GM21786 (cell line): ENCODE measurements at regions not wholly inside any gene's neighbourhood (a gene's known extent, or its start where the extent isn't known, plus 50 kb on each side); places are given as distances from the start of the nearest gene placed in this dataset.

Source experiments
- ATAC-seq: cut with Tn5 transposase; IDR thresholded peaks from one replicate; pipeline ENCODE4 v1.9.1; 2021; ENCODE audit not compliant: unreplicated experiment

DNA sequence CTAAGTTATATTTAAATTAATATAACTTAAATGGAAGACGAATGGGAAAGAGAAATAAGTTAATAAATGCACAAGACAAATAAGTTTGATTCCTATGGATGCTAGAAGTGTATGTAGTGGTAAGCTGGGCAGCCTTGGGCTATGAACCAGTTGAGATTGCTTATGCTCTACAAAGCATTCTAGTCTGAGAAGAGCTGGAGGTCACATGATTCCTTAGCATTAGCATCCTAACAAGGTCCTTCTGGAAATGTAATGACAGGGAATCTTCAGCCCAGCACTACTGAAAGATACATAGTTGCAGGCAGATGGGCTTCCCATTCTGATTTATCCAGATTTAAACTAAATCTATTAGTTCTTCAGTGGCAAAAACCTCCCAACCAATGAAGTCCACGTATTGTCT is 102.3 kb upstream of the ESRRG start:
- no peak for ATAC-seq

DNA sequence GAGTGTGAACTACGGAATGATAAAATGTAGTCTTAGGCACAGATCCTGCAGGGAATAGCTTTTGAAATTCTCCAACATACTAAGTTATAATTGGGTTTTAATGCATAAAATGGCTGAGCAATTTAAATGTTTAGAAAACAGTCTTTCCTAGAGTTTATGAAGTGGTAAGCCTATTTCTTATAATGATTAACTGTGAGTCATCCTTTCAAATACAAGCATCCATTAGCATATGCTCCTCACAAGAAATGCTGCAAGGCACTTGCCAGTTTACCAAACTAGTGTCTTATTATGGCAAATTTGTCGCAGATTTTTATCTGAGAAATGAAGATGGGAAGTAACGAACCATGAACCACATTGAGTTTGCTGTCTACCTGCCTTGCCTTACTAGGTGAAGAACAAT is 101.3 kb upstream of the ESRRG start:
- ATAC-seq, result no peak

DNA sequence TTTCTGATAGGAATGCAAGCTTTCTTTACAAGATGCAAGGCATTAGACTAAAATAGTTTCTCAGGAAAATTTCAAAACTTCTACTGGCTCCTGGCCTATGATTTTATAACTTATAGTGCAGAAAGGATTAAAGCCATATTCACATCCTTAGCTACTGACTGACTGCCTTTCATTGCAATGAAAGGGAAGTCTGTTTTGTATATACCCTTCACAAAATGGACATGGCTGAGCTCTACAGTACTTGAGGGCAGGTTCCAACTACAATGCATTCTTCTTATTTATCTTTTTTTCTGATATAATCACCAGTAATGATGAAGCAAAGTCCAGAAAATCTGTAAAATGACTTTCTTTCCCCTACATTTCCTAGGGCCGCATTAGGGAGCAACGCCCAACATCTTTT is 100.5 kb upstream of the ESRRG start:
- no peak for ATAC-seq

DNA sequence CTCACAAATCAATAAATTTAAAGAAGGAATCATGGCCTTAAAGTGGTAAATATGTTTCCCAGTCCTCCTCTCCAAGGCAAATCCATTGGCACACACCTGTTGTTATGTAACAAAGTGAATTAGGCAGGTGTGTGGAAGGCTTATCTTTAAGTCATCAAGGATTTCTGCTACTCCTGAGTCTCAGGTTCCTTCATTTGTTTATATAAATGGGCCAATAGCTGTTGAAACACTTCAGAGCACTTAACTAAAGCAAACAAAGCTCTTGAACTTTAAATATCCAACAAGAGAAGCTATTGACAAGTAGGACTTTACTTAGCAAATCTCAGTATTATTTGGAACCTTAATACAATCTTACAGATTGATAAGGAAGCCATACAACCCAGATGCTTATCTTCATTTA is 99.3 kb upstream of the ESRRG start:
- no peak for ATAC-seq

DNA sequence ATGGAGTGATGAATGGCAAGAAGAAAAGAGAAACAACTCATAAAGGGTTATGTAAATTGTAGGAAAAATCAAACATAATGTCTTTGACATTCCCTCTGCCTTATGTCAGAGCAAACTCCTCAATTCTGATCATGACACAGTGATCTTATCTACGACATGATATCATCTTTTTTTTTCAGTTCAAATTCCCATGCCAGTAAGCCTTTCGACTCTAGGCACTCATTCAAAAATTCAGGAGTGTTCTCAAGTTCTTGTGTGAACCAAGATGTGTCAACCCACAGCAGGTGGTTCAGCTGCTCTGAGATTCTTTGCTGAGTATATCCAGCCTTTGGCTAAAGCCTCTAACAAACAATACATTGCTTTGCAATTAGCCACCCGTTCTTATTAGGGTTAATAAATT is 97.1 kb upstream of the ESRRG start:
- ATAC-seq, result no peak

DNA sequence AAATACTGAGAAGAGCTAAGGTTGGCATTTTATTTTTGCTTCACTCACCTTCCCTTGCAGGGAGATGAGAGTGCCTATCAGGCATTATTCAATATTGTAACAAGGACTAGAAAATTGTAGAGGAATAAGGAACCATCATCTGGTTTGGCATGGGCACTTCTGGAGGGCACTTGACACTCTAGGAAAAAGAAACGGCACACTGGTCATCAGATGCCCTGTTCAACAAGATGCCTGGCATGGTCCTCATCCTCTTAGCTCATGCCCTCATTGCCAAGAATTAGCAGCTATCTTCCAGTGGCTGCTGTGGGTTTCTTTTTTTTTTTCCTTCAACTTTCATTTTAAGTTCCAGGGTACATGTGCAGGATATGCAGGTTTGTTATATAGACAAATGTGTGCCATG is 95.1 kb upstream of the ESRRG start:
- ATAC-seq, result no peak

DNA sequence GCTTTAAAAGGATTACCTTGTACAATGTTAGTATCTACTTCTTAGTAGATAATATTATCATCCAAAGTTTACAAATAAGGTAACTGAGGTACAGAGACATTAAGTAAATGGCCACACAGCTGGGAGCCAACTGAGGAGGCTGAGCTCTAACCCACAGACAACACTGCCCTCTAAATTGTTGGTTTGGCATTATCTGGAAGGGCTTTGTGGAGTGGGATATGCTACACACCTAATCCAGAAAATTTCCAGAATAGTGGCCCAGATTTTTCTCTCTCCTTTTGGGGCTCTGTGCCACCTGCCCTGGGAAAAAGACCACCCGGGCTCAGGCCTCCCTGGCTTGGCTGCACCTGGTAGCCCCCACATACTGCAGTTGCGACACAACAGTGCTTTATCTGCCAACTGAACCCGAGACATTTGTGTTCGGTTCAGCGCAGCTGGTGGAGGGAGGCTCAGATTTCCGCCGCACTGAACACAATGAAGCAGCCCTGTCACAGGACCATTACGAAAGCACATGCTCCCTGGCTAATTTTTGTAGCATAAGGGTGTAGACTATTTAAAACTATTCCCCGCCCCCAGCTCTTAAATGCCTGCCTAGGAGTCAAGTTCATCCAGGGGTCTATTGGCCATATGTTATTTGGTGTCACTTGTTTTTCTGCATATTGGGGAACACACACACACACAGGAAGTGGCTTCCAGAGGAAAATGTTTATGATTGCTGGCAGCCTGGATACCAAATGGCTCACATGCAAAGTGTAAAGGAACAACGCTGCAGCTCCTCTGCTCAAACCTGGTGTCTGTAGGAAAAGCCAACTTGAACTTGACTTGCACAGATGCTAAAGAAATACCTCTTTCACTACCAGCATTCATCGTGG is 92.3 kb upstream of the ESRRG start:
- no peak for ATAC-seq

DNA sequence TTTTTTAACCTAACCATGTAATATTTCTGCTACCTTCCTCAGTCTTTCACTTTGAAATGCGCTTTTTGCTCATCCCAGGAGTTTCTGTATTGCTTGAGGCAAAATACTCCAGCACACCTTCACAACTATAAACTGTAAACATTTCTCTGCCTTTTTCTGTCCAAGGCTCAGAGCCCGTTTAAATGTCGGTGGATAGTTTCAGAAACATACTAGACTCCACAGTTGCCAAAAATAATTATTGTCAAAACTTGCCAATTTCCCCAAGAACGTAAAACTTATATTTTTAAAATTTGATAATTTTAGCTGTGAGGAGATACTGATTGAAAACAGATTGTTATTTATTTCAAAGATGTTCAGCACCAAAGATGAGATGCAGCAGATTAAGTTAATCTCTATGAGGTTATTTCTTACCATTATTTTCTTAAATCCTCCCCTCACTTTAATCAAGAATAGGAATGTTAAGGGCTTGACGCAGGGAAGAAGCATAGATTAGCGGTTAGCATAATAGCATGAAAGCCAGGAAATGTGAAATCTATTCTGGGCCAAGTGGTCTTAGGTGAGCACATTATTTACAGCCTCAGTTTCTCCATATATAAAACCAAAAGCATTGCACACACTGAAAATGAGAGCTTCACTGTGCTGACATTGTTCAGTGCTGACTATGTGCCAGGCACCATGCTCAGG is 91.5 kb upstream of the ESRRG start:
- no peak for ATAC-seq

DNA sequence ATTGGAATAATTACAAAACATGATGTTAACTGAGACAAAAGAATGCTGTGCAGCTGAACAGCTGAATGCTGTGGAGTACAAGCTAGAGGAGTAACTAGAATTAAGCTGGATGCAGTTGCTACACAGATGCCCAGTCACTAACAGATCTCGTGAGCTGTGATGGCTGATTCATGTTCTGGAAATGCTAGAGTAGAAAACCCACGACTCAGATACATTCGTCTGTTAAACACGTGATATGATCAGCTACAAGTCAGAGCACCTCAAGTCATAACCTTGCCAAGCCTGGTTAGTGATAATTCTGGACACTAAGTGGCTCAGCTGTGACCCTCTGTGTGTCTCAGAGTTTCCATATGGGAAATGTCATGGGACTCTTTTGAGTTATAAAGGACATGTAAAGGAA is 89.7 kb upstream of the ESRRG start:
- ATAC-seq, result no peak

DNA sequence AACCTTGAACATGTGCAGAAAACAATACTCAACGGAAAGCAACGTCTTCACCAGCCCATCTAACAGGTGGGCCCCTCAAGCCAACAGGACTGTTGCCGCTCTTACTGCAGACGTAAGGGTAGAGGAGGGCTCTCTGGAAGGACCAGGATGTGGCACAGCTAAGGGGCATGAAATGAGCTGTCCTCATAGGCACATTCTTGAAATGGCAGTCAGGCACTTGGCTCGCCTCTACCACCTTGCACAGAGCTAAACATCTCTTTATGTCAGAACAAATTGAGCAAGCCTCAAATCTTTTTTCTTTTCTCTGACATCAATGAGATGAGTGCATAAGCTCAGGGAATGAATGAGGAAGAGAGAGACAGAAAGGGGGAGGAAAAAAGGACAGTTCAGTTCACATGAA is 86.4 kb upstream of the ESRRG start:
- ATAC-seq, result no peak

DNA sequence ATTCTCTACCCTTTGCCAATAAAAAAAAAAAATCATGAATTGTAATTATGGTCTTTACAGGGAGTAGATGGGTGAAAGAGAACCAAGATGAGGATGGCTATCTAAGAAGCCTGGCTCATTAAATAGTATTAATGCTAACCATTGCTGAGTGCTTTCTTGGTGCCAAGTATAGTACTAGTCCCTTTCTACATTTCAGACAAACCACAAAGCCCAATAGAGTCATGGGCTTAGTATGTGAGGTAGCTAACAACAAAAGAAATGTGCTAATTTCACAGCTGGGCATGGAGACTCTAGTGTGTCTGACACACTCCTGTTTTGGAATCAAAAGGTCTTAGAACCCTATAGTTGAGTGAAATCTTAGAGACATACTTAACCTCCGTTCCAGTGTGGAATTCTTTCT is 84.5 kb upstream of the ESRRG start:
- ATAC-seq, result no peak

DNA sequence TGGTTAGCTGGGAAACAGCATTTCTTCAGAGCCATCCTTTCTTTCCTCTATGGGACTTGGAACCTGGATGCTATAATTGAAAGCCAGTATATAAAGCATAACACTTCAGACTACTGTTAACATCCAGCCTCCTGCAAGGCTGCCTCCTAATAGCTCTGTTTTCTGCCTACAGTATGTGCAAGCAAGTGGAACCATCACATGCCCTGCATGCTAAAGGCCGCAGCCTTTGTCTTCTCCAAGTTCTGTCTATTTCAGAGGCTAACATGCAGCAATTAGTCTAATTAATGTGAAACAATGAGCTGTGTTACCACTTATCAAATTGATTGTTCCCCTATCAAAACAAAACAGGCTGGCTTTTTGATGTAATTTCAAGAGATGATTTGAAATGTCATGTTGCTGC is 82.7 kb upstream of the ESRRG start:
- no peak for ATAC-seq

DNA sequence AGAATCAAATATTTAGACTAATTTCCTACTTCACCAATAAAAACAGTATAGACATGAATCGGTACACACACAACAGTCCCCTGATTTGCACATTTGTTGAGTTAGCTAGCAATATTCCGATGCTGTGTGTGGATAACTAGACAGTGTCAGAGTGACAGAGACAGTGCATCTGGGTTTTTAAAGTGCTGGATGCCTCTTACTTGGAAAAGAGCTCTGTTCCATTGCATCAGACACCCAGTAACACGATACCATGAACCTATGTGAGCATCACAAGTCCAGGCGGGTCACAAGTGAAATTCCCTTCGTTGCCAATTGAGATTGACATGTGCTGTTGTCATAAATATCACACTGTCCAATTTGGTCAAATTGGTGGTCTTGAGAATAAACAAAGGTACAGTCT is 82.0 kb upstream of the ESRRG start:
- ATAC-seq, result no peak

DNA sequence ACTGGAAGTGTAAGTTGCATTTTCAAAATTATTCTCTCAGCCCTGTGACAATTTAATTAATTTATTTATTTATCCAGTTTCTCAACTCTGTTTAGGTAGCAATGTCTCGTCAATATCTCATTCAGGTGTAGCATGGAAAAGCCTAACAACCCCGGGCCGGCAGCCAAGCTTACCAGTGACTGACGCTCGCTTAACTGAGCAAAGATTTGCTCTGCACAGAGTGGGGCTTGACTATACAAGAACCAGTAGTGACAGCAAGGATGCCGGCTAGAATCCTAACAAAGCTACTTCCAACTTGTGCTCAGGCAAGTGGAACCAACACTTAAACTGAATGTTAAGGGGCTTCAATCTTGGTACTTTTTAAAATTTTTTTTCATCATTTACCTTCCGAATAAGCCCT is 80.9 kb upstream of the ESRRG start:
- ATAC-seq, result no peak

DNA sequence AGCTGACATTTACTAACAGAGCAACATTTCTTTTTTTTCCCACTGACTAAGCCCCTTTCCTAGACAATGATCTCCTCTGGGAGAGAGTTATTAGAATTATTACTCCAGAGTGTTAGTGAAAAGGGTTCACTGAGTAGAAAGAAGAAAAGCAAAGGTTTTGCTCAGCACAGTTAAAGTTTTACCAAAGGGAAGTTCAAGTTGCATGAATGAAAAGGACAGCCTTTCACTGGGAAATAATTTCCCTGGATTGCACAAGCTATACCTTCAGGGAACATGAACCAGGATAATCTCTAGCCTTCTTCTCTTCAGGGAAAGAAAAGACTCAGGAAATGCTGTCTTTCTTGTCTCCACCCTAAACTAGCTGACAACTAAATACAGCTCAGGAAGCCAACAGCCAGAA is 71.4 kb upstream of the ESRRG start:
- ATAC-seq, result no peak

DNA sequence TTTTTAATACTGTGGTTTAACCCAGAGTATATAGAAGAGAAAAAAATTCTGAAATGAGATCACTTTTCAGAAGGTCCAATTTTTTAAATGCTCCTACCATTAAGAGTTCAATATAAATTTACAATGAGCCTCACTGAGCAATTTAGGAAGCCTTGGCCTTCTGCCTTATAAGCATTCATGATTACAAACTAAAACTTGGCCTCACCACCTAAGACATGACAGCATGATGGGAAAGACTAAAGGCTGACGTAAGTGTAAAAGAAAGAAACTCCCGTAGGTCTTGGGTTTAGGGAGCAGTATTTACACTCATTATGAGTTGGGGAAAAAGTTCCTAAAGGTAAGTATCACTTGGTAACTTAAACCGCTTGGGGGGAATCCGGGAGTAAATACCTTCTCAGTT is 70.7 kb upstream of the ESRRG start:
- ATAC-seq, result no peak

DNA sequence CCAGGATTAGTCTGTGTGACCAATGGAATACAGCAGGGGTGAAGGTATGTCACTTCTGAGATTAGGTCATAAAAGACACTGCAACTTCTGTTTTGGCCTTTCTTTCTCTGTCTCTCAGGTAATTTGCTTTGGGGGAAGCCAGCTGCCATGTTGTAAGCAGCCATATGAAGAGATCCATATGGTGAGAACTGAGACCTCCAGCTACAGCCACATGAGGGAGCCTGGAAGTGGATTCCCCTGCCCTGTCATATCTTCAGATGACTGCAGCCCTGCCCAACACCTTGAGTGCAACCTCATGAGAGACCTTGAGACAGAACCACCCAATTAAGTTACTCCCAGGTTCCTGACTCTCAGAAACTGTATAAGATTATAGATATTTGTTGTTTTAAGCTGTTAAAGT is 70.1 kb upstream of the ESRRG start:
- no peak for ATAC-seq

DNA sequence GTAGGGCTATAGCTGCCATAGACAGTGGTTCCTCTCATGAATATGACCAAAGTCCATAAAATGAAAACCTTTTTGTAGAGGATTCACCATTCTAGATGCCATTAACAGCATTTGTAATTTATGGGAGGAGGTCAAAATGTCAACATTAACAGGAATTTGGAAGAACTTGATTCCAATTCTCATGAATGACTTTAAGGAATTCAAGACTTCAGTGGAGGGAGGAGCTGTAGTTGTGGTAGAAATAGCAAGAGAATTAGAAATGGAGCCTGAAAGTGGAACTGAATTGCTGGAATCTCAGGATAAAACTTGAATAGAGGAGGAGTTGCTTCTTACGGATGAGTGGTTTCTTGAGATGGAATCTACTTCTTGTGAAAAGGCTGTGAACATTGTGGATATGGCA is 65.4 kb upstream of the ESRRG start:
- ATAC-seq, result no peak

DNA sequence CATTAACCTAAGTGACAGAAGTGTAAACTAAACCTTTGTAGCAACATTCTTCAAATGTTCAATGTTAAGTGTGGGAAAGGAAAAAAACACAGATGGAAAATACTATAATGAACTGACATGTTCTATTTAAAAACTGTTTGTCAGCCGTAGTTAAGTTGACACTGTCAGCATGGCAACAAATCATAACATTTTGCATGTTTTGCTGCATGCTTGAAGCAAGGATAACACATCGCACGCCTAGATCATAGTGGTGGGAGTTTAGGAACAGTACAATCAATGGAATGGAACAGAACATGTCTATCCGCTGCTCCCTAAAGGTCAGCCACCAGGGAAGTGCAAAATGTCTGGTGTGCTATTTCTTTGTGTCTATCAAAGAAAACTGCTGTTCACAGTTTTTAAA is 62.5 kb upstream of the ESRRG start:
- no peak for ATAC-seq

DNA sequence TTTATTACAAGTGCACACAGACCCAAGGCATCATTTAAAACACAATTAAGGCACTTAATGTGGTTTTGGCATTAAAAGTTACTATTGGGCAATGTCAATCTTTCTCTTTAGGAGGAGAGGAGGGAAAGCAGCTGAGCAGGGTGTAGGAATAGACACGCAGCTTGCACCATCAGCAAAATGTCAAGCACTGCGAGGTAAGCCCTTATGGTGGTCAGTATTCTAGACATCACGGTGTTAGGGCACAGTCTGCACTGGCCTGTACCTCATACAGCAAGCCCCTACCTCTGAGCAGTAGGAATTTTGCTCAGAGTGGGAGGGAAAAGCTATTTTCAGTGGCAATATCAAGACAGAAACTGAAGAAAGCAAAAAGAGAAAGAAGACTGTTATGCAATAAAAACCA is 62.0 kb upstream of the ESRRG start:
- ATAC-seq, result no peak

DNA sequence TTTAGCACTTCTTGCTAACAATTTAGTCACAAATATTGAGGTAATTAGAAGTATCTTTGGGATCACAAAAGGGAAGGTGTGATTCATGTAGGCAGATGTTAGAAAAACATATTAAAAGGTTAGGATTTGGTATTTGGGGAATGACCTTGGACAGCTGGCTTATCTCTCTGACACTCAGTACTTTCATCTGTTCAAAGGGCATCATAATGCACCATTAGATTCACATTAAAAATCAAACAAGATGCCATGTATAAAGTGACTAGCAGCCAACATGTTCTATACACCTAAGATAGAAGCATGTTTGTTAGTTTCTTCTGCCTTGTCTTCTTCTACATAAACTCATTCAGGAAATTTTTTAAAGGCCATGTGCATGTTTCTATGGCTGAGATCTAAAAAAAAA is 56.5 kb upstream of the ESRRG start:
- no peak for ATAC-seq

DNA sequence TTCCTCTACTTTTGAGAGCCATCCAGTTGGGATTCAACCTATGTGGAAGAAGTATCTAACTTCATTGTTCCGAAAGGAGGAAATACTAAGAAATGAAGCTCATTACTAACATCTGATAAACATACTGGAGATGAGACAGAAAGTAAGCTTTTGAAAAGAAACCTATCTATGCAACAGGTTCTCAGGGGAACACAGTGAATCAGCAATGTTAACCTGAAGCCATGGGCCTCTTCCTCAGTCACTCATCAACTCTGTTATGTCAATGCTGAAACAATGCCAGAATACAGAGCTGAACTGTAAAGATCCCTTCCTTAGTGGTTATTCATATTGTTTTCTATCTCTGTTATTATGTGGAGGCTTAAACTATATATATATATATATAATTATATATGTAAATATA is 55.5 kb upstream of the ESRRG start:
- ATAC-seq, result no peak

DNA sequence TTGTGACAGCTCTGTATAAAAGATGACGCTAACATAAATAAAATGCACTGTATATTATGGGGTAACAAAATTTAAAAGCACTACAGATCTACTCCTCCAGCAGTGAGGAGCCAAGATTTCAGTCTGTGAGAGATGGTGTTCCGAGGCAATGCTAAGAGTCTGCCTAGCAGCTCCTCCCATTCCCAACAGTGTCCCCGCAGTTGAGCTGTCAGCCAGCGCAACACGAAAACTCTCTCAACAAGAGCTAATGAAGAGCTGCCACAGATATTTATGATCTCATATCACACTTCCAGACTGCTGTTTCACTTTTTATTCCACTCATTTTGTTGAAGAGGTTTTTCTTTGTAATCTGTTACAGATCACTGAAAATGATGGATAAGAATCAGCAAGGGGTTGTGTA is 53.9 kb upstream of the ESRRG start:
- ATAC-seq, result no peak
